Astrocyte (in vitro differentiated cells and primary cell): ENCODE measurements at regions not wholly inside any gene's neighbourhood (a gene's known extent, or its start where the extent isn't known, plus 50 kb on each side); places are given as distances from the start of the nearest gene placed in this dataset.

Experiments used
- DNase-seq: peaks from one replicate; pipeline ENCODE4 v3.0.0-alpha.2; 2010; ENCODE audit warnings: low read depth
- FAIRE-seq: peaks from 2 replicates; lab custom pipeline; 2011; peaks lifted over from hg19 to GRCh38; lab: Jason Lieb, UNC
- H2AFZ ChIP-seq: 2 replicates; pipeline ENCODE4 v1.6.0; 2012; ENCODE audit warnings: low read depth, low read length, inconsistent platforms
- H3K27ac ChIP-seq: 2 replicates; pipeline ENCODE4 v1.5.1; 2011; ENCODE audit warnings: low read depth, low read length, inconsistent platforms
- H3K27me3 ChIP-seq: 2 replicates; pipeline ENCODE4 v1.6.0; 2011; ENCODE audit warnings: low read length, inconsistent platforms; ENCODE audit not compliant: insufficient read depth
- H3K36me3 ChIP-seq: 2 replicates; pipeline ENCODE4 v1.5.1; 2011; ENCODE audit warnings: low read length, inconsistent platforms; ENCODE audit not compliant: insufficient read depth
- H3K4me1 ChIP-seq: 2 replicates; pipeline ENCODE4 v1.5.1; 2011; ENCODE audit warnings: low read length, inconsistent platforms; ENCODE audit not compliant: insufficient read depth
- H3K4me2 ChIP-seq: 2 replicates; pipeline ENCODE4 v1.6.0; 2012; ENCODE audit warnings: low read length, inconsistent platforms
- H3K4me3 ChIP-seq: 2 replicates; pipeline ENCODE4 v1.5.1; 2011; ENCODE audit warnings: low read depth, mild to moderate bottlenecking, low read length, inconsistent platforms; ENCODE audit not compliant: insufficient read depth
- H3K79me2 ChIP-seq: 2 replicates; pipeline ENCODE4 v1.6.0; 2012; ENCODE audit warnings: mild to moderate bottlenecking, low read length, inconsistent platforms; ENCODE audit not compliant: insufficient read depth
- H3K9ac ChIP-seq: 2 replicates; pipeline ENCODE4 v1.6.0; 2012; ENCODE audit warnings: mild to moderate bottlenecking, low read length, inconsistent platforms
- H3K9me3 ChIP-seq: 2 replicates; pipeline ENCODE4 v1.5.1; 2012; ENCODE audit warnings: low read depth, mild to moderate bottlenecking, low read length, inconsistent platforms; ENCODE audit not compliant: insufficient read depth
- H4K20me1 ChIP-seq: 2 replicates; pipeline ENCODE4 v1.6.0; 2012; ENCODE audit warnings: low read length, inconsistent platforms; ENCODE audit not compliant: insufficient read depth
- H3K27ac Mint-ChIP-seq: one replicate; pipeline ENCODE4 v1.8.0; 2021; ENCODE audit warnings: mild to moderate bottlenecking, mixed read lengths; ENCODE audit not compliant: unreplicated experiment
- H3K27me3 Mint-ChIP-seq: one replicate; pipeline ENCODE4 v1.8.0; 2021; ENCODE audit warnings: low read depth, mixed read lengths; ENCODE audit not compliant: unreplicated experiment
- H3K36me3 Mint-ChIP-seq: one replicate; pipeline ENCODE4 v1.8.0; 2021; ENCODE audit warnings: low read depth, mixed read lengths; ENCODE audit not compliant: unreplicated experiment
- H3K4me1 Mint-ChIP-seq: one replicate; pipeline ENCODE4 v1.8.0; 2021; ENCODE audit warnings: low read depth, mixed read lengths; ENCODE audit not compliant: unreplicated experiment
- H3K4me3 Mint-ChIP-seq: one replicate; pipeline ENCODE4 v1.8.0; 2021; ENCODE audit warnings: mild to moderate bottlenecking, moderate library complexity, mixed read lengths; ENCODE audit not compliant: unreplicated experiment
- H3K9me3 Mint-ChIP-seq: one replicate; pipeline ENCODE4 v1.8.0; 2021; ENCODE audit warnings: mild to moderate bottlenecking, mixed read lengths; ENCODE audit not compliant: unreplicated experiment
- EZH2 ChIP-seq: IDR thresholded peaks from 2 replicates; pipeline ENCODE4 v1.6.1; 2012; ENCODE audit warnings: mild to moderate bottlenecking, low read length, inconsistent platforms; ENCODE audit not compliant: insufficient read depth
- TF ChIP-seq, protein P1 (sequence below): IDR thresholded peaks from 2 replicates; pipeline ENCODE4 v1.5.1; 2011; ENCODE audit warnings: low read depth, mild to moderate bottlenecking, inconsistent platforms, low read length, moderate library complexity; ENCODE audit not compliant: insufficient read depth

DNA sequence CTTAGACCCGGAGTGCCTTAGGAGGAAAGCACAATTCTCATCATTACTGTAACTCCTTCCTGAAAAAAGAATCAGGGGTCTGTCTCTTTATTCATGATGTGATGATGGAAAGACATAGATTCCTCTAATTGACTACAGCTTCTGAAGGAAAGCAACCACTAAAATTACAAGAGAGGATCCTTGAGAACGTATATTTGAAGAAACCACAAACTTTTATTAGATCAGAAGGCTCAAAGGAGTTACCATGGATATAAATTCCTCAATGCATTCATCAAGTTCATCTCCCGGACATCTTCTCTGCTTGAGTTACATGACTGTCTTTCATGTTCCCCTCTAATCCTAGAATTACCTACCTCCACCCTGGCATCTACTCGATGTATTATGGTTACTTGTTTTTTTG is 104.1 kb upstream of the PAPPA start:
- H3K27ac Mint-ChIP-seq = no peak overlapping the region

DNA sequence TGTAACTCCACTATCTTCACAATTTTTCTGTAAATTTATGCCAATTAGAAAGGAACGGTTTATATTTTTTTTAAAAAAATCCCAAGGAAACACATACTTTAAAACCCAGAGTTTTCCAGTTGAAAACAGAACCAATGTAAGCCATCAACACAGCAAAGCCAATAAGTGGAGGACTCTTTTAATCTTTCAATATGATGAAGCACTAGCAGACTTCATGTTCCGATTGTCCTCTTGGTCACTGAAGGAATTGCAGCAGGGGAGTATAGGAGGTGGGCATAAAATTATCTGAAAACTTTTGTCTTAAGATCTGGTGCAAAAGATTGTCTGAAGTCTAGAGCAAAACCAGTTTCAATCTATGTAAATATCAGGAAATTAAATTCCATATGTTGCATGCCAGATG is 102.1 kb upstream of the PAPPA start:
- no peak overlapping the region for H3K4me3 Mint-ChIP-seq
- no peaks in the 10 kb centered on the region for H3K9me3 Mint-ChIP-seq
- H3K27ac ChIP-seq = no peak overlapping the region
- H3K4me1 ChIP-seq = no peaks in the 10 kb centered on the region
- no peaks in the 10 kb centered on the region for H3K9me3 ChIP-seq
- H3K27me3 Mint-ChIP-seq = peaks cover 8% of the 10 kb centered on the region
- H3K4me2 ChIP-seq = no peak overlapping the region
- no peaks in the 10 kb centered on the region for H3K79me2 ChIP-seq
- no peaks in the 10 kb centered on the region for H3K36me3 ChIP-seq
- H3K9ac ChIP-seq = no peak overlapping the region
- H2AFZ ChIP-seq = no peak overlapping the region
- H3K27ac Mint-ChIP-seq = no peak overlapping the region
- H3K36me3 Mint-ChIP-seq = no peaks in the 10 kb centered on the region
- H3K4me1 Mint-ChIP-seq = peaks cover 2% of the 10 kb centered on the region
- no peak for DNase-seq
- H3K27me3 ChIP-seq = peaks cover 6% of the 10 kb centered on the region
- no peaks in the 10 kb centered on the region for H4K20me1 ChIP-seq
- TF ChIP-seq EZH2 = no peak
- TF ChIP-seq, protein P1, sequence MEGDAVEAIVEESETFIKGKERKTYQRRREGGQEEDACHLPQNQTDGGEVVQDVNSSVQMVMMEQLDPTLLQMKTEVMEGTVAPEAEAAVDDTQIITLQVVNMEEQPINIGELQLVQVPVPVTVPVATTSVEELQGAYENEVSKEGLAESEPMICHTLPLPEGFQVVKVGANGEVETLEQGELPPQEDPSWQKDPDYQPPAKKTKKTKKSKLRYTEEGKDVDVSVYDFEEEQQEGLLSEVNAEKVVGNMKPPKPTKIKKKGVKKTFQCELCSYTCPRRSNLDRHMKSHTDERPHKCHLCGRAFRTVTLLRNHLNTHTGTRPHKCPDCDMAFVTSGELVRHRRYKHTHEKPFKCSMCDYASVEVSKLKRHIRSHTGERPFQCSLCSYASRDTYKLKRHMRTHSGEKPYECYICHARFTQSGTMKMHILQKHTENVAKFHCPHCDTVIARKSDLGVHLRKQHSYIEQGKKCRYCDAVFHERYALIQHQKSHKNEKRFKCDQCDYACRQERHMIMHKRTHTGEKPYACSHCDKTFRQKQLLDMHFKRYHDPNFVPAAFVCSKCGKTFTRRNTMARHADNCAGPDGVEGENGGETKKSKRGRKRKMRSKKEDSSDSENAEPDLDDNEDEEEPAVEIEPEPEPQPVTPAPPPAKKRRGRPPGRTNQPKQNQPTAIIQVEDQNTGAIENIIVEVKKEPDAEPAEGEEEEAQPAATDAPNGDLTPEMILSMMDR = no peak
- no peak for FAIRE-seq
- no peak overlapping the region for H3K4me3 ChIP-seq

More for the DNA sequence above, 104.1 kb upstream of the PAPPA start:
- H3K4me1 Mint-ChIP-seq = no peaks in the 10 kb centered on the region
- no peak overlapping the region for H2AFZ ChIP-seq
- no peak for TF ChIP-seq EZH2
- TF ChIP-seq, protein P1 = no peak
- peaks cover 6% of the 10 kb centered on the region for H3K27me3 ChIP-seq
- H3K36me3 Mint-ChIP-seq = no peaks in the 10 kb centered on the region
- H3K27me3 Mint-ChIP-seq = peaks cover 8% of the 10 kb centered on the region
- no peaks in the 10 kb centered on the region for H4K20me1 ChIP-seq
- DNase-seq = no peak
- no peak overlapping the region for H3K4me3 ChIP-seq
- no peak overlapping the region for H3K9ac ChIP-seq
- no peak for FAIRE-seq
- no peaks in the 10 kb centered on the region for H3K9me3 Mint-ChIP-seq
- no peak overlapping the region for H3K27ac ChIP-seq
- no peak overlapping the region for H3K4me3 Mint-ChIP-seq
- no peak overlapping the region for H3K4me2 ChIP-seq
- H3K9me3 ChIP-seq = no peaks in the 10 kb centered on the region
- no peaks in the 10 kb centered on the region for H3K79me2 ChIP-seq
- H3K4me1 ChIP-seq = no peaks in the 10 kb centered on the region
- no peaks in the 10 kb centered on the region for H3K36me3 ChIP-seq

DNA sequence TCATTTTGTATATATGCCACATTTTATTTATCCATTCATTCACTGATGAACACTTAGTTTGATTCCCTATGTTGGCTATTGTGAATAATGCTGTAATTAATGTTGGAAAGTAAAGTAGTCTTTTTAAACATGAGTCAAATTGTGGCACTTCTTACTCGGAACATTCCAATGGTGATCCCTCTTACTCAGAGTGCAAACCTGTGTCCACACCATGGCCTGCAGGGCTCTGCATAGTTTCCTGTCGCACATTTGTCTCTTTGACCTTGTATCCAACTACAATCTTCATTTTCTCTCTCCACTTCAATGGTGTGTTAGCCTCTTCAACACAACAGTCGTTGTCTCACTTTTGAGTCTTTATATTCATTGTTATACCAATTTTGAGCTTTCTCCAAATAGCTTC is 98.1 kb upstream of the PAPPA start:
- peaks cover 8% of the 10 kb centered on the region for H3K27me3 Mint-ChIP-seq
- Histone ChIP-seq H3K27me3 (peaks cover 6% of the 10 kb centered on the region), H3K79me2 (no peaks in the 10 kb centered on the region), H3K36me3 (no peaks in the 10 kb centered on the region), H2AFZ (no peak overlapping the region), H3K4me2 (no peak overlapping the region), H3K27ac (no peak overlapping the region), H4K20me1 (no peaks in the 10 kb centered on the region), H3K9me3 (no peaks in the 10 kb centered on the region), H3K4me3 (no peak overlapping the region), H3K9ac (no peak overlapping the region), H3K4me1 (no peaks in the 10 kb centered on the region)
- H3K27ac Mint-ChIP-seq = peak overlapping the region; percentile 15
- no peaks in the 10 kb centered on the region for H3K36me3 Mint-ChIP-seq
- peaks cover 2% of the 10 kb centered on the region for H3K4me1 Mint-ChIP-seq
- H3K4me3 Mint-ChIP-seq = no peak overlapping the region
- no peak for FAIRE-seq
- no peak for DNase-seq
- no peaks in the 10 kb centered on the region for H3K9me3 Mint-ChIP-seq
- TF ChIP-seq, protein P1 = no peak
- TF ChIP-seq EZH2 = no peak
